Stimulated activated CD8-positive, alpha-beta memory T cell treated with anti-CD3 and anti-CD28 coated beads, Interleukin-2, amount 100 ng/mL, for 1 hour (primary cell): ENCODE measurements at regions not wholly inside any gene's neighbourhood (a gene's known extent, or its start where the extent isn't known, plus 50 kb on each side); places are given as distances from the start of the nearest gene placed in this dataset.

Experiments
- DNase-seq, 2 donors: peaks; one replicate each; pipeline ENCODE4 v3.0.0-alpha.2; 2020; ENCODE audit warnings: low read depth in 2 of 2

GRCh38 chr9:91156451-91157234 lies 205.1 kb downstream of the AUH start:
- DNase-seq = no peak

- no peak for DNase-seq
Measured at GRCh38 chr9:91157883-91158282, 203.8 kb downstream of the AUH start.

DNA sequence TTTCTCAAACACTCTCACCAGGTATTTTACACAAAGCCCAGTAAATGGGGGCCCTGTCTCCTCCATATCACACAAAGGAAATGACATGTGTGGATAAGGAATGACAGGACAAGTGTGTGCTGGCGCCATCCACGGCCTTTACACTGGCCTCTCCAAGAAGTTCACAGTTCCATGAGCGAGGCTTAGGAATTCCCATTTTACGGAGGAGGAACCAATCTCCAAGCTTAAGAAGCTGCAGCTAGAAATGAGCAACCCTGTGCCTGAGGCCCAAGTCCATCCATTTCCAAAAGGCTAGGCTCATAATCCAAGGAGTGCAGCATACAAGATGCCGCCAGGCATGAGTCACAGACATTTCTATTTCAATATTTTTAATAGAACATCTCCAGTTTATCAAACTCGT lies 203.4 kb downstream of the AUH start:
- DNase-seq = no peak

DNA sequence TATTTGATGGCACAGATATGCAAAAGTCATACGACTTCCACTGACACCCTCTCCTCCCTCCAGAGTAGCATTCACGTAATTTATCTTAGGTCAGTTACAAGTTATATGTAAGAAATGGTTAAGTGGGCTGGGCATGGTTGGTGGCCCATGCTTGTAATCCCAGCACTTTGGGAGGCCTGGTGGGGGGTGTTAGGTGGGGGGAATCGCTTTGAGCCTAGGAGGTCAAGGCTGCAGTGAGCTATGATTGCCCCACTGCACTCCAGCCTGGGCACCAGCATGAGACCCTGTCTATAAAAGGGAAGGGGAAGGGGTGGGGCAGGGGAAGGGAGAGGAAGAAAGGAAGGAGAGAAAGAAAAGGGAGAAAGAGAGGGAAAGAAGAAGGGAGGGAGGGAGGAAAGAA lies 202.8 kb downstream of the AUH start:
- DNase-seq = no peak

- DNase-seq = no peak
Measured at GRCh38 chr9:91159664-91160121, 202.0 kb downstream of the AUH start.

DNA sequence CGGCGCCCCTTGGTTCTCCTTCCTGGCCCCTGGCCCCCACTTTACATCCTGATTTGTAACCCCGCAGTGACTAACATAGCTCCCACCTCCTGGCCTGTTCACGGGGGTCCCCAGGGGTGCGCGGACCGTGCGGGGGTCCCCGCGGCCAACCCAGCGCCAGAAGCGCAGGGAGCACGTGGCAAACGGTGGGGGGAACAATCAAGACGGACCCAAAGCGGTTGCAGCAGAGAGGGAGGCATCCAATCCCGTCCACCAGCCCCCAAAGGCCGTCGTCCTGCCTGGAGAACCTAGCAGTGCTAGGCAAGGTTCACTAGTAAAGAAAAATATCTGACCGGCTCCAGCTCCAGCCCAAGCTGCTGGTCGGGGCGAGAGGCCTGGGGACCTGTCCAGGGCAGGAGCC lies 201.5 kb downstream of the AUH start:
- DNase-seq = no peak

DNA sequence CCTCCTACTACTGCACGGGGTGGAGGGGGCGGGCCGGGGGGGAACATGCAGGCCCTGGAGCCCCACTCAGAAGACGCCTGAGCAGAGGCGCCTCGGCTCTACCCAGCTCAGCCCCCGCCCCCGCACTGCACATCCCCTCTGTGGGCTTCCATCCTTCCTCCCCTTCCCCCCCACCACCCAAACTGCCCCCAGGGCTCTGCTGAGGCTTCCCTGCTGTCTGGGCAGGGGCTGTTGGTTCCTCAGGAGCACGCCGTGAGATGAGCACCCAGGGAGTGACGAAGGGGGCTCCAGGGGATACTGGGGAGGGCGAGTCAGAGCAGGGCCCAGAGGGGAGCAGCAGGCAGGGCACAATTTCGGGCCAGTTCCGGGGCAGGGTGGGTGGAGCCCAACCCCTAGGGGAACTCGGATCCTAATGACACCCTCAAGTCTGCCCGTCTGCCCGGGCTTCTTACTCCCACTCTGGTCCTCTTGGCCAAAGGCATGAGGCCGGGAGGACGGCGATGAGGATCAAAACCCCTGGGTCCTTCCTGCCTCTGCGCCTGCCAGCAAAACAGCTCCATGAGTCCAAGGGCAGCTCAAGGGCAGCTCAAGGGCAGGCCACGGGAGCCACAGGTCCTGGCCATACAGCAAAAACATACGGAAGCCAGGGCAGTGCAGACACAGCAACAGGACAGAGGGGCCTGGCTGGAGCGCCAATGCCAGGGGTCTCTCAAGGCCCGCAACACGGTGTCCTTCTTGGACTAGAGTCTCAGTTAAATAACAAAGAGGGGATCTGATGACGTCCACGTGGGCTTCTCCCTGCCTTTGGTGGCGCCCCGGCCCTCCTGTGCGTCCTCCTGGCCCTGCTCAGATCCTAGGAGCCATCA lies 200.9 kb downstream of the AUH start:
- DNase-seq = no peak

DNA sequence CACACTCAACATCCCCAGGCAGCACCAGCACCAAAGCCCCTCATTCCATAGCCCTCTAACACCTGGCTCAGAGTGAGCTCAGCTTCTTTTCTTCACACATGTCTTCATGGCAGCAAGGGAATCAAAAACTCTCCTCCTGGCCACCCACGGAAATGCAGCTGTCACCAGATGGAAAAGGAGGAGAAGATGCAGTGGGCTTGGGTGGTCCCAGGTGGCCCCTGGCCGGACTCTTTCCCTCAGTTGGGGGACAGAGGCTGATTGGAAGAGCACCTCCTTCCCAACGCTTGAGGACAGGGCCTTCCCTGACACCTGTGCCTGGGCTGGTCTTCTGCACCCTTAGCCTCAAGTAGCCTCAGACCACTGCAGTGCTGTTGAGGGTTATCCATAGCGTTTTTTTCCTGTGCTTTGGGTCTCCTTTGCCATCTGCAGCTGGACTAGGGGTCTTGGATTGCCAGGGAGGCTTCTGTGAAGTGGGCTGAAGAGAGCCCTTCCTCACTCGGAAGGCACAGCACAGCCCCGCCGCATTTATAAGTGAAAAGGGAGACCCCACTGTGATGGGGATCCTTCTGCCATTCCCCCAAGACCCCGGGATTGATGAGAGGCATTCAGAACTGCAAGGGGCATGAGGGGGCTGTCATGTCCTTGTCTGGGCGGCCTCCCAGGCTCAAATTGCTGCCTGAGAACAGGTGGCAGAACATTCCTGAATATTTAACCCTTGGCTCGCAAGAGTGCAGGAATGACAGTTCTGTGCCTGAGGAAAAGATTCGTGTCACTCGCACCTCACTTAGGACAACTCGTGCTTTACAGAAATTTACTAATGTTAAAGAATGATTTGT lies 200.0 kb downstream of the AUH start:
- no peak for DNase-seq

DNA sequence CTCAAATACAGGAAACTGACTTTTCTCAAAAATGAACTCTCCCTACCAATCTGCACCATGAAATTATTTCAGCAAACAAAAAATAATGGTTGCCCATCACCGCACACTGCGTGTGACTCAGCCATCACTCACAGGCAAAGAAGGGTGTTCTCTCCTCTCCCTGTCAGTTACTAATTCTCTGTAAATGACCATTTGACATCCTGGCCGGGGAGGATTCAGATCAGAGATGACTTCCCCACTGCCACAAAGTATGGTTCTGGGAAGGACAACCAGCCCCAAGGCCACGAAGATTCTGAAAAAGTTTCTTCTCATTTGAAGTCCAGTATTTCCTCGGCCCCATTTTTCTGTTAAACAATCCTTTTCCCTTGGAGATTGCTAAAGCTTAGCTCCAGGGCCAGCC lies 199.4 kb downstream of the AUH start:
- no peak for DNase-seq

DNA sequence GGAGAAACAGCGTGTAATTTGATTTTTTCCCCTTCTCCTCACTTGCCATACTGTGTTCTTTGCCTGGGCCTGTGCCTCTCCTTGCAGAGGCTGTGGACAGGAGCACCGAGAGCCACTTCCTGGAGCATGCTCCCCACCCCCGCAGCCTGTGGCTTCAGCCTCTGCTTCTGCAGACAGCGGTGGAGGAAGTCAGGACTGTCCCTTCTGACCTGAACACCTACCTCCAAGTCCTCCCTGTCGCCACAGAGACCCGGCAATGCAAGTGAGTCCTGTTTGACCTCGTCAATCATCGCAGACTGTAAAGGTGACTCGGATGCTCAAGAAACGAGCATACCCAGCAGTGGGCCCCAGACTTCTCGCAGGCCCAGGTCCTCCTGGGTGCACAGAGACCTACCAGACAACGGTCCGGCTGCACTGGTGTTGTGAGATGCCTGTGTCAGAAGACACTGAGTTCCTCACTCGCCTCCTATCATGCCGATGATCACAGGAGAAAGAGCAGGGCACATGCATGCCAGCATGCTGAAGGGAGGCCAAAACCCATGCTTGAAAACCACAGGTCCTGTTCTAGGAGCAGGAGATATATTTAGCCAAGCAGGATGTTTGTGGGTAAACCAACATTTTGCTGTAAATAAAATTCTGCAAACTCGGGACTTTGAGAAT lies 198.8 kb downstream of the AUH start:
- DNase-seq = no peak

DNA sequence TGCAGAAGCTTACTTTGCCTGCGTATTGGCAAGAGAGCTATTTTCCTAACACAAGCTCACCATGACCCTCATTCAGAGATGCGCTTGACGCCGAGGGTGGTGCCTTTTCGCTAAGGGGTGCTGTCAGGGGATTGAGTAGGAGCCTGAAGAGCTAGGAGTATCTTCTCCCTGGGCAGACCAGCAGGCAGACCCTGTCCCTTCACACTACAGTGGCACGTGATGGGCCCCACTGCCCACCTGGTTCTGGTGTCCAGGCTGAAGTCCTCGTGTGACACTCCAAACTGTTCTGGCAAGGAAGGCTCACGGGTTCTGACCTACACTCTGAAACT lies 198.3 kb downstream of the AUH start:
- no peak for DNase-seq

- no peak for DNase-seq
Measured at GRCh38 chr9:91163773-91164471, 197.8 kb downstream of the AUH start.
